GM23338 (cell line): ENCODE measurements at regions not wholly inside any gene's neighbourhood (a gene's known extent, or its start where the extent isn't known, plus 50 kb on each side); places are given as distances from the start of the nearest gene placed in this dataset.

Experiments used
- ATAC-seq: fragments of 200-7000 bp; cut with Tn5 transposase; 3 replicates; pipeline ENCODE4 v1.9.1; 2020
- DNase-seq: peaks from one replicate; pipeline ENCODE4 v3.0.0-alpha.2; 2015; ENCODE audit warnings: low spot score
- H2AFZ ChIP-seq: fragments of 200-600 bp; sonication (generic); 2 replicates; pipeline ENCODE4 v1.8.0; 2016; ENCODE audit warnings: antibody characterized with exemption, mild to moderate bottlenecking, moderate library complexity
- H3F3A ChIP-seq: fragments of 200-600 bp; sonication (generic); replicated peaks from 2 replicates; pipeline ENCODE4 v1.8.0; 2017; ENCODE audit warnings: antibody characterized with exemption, mixed run types, low read depth
- H3K27ac ChIP-seq: fragments of 200-600 bp; sonication (generic); 2 replicates; pipeline ENCODE4 v1.6.1; 2016; ENCODE audit warnings: low read depth
- H3K27me3 ChIP-seq: fragments of 200-600 bp; sonication (generic); 2 replicates; pipeline ENCODE4 v1.8.0; 2016; ENCODE audit warnings: mild to moderate bottlenecking, mixed run types, moderate library complexity; ENCODE audit not compliant: insufficient read depth
- H3K36me3 ChIP-seq: fragments of 200-600 bp; sonication (generic); 2 replicates; pipeline ENCODE4 v1.8.0; 2016; ENCODE audit warnings: mild to moderate bottlenecking; ENCODE audit not compliant: insufficient read depth
- H3K4me1 ChIP-seq: fragments of 200-600 bp; sonication (generic); 2 replicates; pipeline ENCODE4 v1.8.0; 2016; ENCODE audit warnings: mild to moderate bottlenecking, moderate library complexity; ENCODE audit not compliant: insufficient read depth
- H3K4me2 ChIP-seq: fragments of 200-600 bp; sonication (generic); 2 replicates; pipeline ENCODE4 v1.7.1; 2017; ENCODE audit warnings: mixed run types
- H3K4me3 ChIP-seq: fragments of 200-600 bp; sonication (generic); 2 replicates; pipeline ENCODE4 v1.6.1; 2016; ENCODE audit warnings: mixed run types
- H3K79me2 ChIP-seq: fragments of 200-600 bp; sonication (generic); replicated peaks from 2 replicates; pipeline ENCODE4 v1.8.0; 2017; ENCODE audit warnings: mild to moderate bottlenecking; ENCODE audit not compliant: insufficient read depth
- H3K9me2 ChIP-seq: fragments of 200-600 bp; sonication (generic); 2 replicates; pipeline ENCODE4 v1.8.0; 2017; ENCODE audit not compliant: insufficient read depth
- H4K20me1 ChIP-seq: fragments of 200-600 bp; sonication (generic); replicated peaks from 2 replicates; pipeline ENCODE4 v1.8.0; 2017; ENCODE audit warnings: mild to moderate bottlenecking; ENCODE audit not compliant: insufficient read depth
- H3K27ac Mint-ChIP-seq: 2 replicates; pipeline ENCODE4 v1.8.0; 2020; ENCODE audit warnings: inconsistent platforms, mild to moderate bottlenecking, moderate library complexity, mixed read lengths
- H3K27me3 Mint-ChIP-seq: 3 replicates; pipeline ENCODE4 v1.8.0; 2022; ENCODE audit warnings: low read depth, mild to moderate bottlenecking, moderate library complexity, mixed read lengths, inconsistent platforms; ENCODE audit not compliant: insufficient read depth, poor library complexity
- H3K36me3 Mint-ChIP-seq: 3 replicates; pipeline ENCODE4 v1.8.0; 2021; ENCODE audit warnings: low read depth, mild to moderate bottlenecking, inconsistent platforms, moderate library complexity, mixed read lengths
- H3K4me1 Mint-ChIP-seq: 3 replicates; pipeline ENCODE4 v1.8.0; 2020; ENCODE audit warnings: mild to moderate bottlenecking, inconsistent platforms, mixed read lengths
- H3K4me3 Mint-ChIP-seq: 3 replicates; pipeline ENCODE4 v1.8.0; 2021; ENCODE audit warnings: moderate library complexity, mild to moderate bottlenecking, inconsistent platforms, mixed read lengths
- H3K9me3 Mint-ChIP-seq: 3 replicates; pipeline ENCODE4 v1.8.0; 2020; ENCODE audit warnings: moderate library complexity, mild to moderate bottlenecking, inconsistent platforms, mixed read lengths
- CREB1 ChIP-seq: fragments of 250-450 bp; sonication (Bioruptor Pico); IDR thresholded peaks from 2 replicates; pipeline ENCODE4 v1.5.0; 2020; ENCODE audit warnings: low read depth, mild to moderate bottlenecking, moderate library complexity
- EZH2 ChIP-seq: fragments of 200-600 bp; sonication (generic); IDR thresholded peaks from one replicate; pipeline ENCODE4 v1.8.0; 2017; ENCODE audit warnings: antibody characterized with exemption, mild to moderate bottlenecking, low read depth; ENCODE audit not compliant: unreplicated experiment
- JUNB ChIP-seq: IDR thresholded peaks from one replicate; pipeline ENCODE4 v1.6.1; 2016; ENCODE audit warnings: antibody characterized with exemption; ENCODE audit not compliant: unreplicated experiment
- POLR2AphosphoS5 ChIP-seq: IDR thresholded peaks from 2 replicates; pipeline ENCODE4 v1.6.1; 2016; ENCODE audit warnings: antibody characterized with exemption, low read depth
- REST ChIP-seq: IDR thresholded peaks from one replicate; pipeline ENCODE4 v1.6.1; 2018; ENCODE audit warnings: antibody characterized with exemption; ENCODE audit not compliant: unreplicated experiment
- STAT1 ChIP-seq: IDR thresholded peaks from one replicate; pipeline ENCODE4 v1.6.1; 2016; ENCODE audit warnings: antibody characterized with exemption; ENCODE audit not compliant: unreplicated experiment
- ZNF114 ChIP-seq: fragments of 250-450 bp; sonication (Bioruptor Pico); IDR thresholded peaks from 2 replicates; pipeline ENCODE4 v1.5.0; 2020; ENCODE audit warnings: mild to moderate bottlenecking, moderate library complexity
- ZNF462 ChIP-seq: fragments of 250-450 bp; sonication (Bioruptor Pico); IDR thresholded peaks from 2 replicates; pipeline ENCODE4 v1.5.0; 2020; ENCODE audit warnings: mild to moderate bottlenecking, moderate library complexity
- TF ChIP-seq, protein P1 (sequence below): IDR thresholded peaks from 2 replicates; pipeline ENCODE4 v1.6.1; 2016; ENCODE audit warnings: antibody characterized with exemption
- TF ChIP-seq, protein P2 (sequence below), 2 experiments: fragments of 200-600 bp in 1 of 2; sonication (generic) in 1 of 2; conservative IDR thresholded peaks; 2 replicates each; pipeline versions ENCODE4 v1.5.1 to v1.6.1; 2016 to 2017; ENCODE audit warnings: antibody characterized with exemption in 2 of 2, low read depth in 2 of 2, mild to moderate bottlenecking in 2 of 2, moderate library complexity in 1 of 2

DNA sequence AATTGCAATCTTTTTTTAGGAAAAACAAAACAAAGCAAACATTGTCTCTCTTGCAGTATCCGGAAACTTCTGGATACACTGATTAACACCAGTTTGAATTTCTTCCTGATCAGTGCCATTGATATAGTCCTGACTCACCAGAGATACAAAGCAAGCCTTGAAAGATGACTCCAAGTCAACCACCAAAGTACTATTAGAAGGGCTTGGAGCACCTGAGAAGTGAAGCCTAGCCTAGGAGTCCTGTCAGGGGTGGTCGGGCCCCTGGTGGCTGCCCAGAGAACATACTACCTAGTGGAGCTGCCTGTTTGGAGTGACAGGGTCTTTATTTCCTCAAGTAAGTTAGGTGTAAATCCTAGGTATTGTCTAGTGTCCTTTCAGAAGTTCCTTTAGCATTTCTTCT lies 593.2 kb downstream of the ZNF674 start:
- Histone ChIP-seq H3K4me1 (peaks cover 6% of the 10 kb centered on the region; the same call in 1 of the 2 replicates), H3K27me3 (no peaks in the 10 kb centered on the region), H3K27ac (no peak overlapping the region), H3K79me2 (no peaks in the 10 kb centered on the region), H3K36me3 (no peaks in the 10 kb centered on the region), H4K20me1 (no peaks in the 10 kb centered on the region), H2AFZ (no peak overlapping the region), H3K9me2 (no peaks in the 10 kb centered on the region), H3F3A (no peaks in the 10 kb centered on the region), H3K4me3 (no peak overlapping the region), H3K4me2 (no peak overlapping the region)
- H3K36me3 Mint-ChIP-seq, result no peaks in the 10 kb centered on the region
- no peaks in the 10 kb centered on the region for H3K9me3 Mint-ChIP-seq
- no peak overlapping the region for H3K4me3 Mint-ChIP-seq
- peaks cover 10% of the 10 kb centered on the region; the same call in 2 of the 3 replicates for H3K4me1 Mint-ChIP-seq
- peak; percentile 19 for DNase-seq
- no peaks in the 10 kb centered on the region for H3K27me3 Mint-ChIP-seq
- H3K27ac Mint-ChIP-seq, result no peak overlapping the region
- TF ChIP-seq STAT1 (no peak), POLR2AphosphoS5 (no peak), JUNB (no peak), ZNF114 (CRISPR knock-in tag) (no peak), EZH2 (no peak), CREB1 (no peak), REST (no peak), ZNF462 (CRISPR knock-in tag) (peak; percentile 26; the same call in 1 of the 2 replicates)
- TF ChIP-seq, protein P1, sequence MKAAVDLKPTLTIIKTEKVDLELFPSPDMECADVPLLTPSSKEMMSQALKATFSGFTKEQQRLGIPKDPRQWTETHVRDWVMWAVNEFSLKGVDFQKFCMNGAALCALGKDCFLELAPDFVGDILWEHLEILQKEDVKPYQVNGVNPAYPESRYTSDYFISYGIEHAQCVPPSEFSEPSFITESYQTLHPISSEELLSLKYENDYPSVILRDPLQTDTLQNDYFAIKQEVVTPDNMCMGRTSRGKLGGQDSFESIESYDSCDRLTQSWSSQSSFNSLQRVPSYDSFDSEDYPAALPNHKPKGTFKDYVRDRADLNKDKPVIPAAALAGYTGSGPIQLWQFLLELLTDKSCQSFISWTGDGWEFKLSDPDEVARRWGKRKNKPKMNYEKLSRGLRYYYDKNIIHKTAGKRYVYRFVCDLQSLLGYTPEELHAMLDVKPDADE, result no peak
- TF ChIP-seq, protein P2, sequence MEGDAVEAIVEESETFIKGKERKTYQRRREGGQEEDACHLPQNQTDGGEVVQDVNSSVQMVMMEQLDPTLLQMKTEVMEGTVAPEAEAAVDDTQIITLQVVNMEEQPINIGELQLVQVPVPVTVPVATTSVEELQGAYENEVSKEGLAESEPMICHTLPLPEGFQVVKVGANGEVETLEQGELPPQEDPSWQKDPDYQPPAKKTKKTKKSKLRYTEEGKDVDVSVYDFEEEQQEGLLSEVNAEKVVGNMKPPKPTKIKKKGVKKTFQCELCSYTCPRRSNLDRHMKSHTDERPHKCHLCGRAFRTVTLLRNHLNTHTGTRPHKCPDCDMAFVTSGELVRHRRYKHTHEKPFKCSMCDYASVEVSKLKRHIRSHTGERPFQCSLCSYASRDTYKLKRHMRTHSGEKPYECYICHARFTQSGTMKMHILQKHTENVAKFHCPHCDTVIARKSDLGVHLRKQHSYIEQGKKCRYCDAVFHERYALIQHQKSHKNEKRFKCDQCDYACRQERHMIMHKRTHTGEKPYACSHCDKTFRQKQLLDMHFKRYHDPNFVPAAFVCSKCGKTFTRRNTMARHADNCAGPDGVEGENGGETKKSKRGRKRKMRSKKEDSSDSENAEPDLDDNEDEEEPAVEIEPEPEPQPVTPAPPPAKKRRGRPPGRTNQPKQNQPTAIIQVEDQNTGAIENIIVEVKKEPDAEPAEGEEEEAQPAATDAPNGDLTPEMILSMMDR (conservative IDR thresholded peaks at IDR 0.05; ENCODE audit: low read depth in 2 of 2), result peak; percentile 25 to 28; a peak in 3 of 4 replicates
- peak; percentile 86 for ATAC-seq
